T-cell (primary cell): ENCODE measurements at regions not wholly inside any gene's neighbourhood (a gene's known extent, or its start where the extent isn't known, plus 50 kb on each side); places are given as distances from the start of the nearest gene placed in this dataset.
"Not testable (repeated sequence)": the region's sequence is repeated elsewhere in the genome, so short reads cannot be mapped to it uniquely, and the experiment has no call there.

Source experiments
- ATAC-seq, 4 experiments: fragments of 200-7000 bp in 3 of 4; fragments of 150-1000 bp in 1 of 4; cut with Tn5 transposase; replicated peaks in 1 of 4; 1 replicate in 3 of 4; 2 replicates in 1 of 4; pipeline ENCODE4 v1.10.0; 2021; ENCODE audit warnings: moderate library complexity in 3 of 4, mild to moderate bottlenecking in 2 of 4, moderate number of reproducible peaks in 1 of 4
- CTCF ChIA-PET, 2 donors: fragments of 300-600 bp; sonication (Branson Sonifier 250); formaldehyde crosslinking; loops; one replicate each; lab custom pipeline; 2022; ENCODE audit warnings: antibody characterized with exemption in 2 of 2; lab: Charles Lee
- POLR2A ChIA-PET, 2 donors: fragments of 300-600 bp; sonication (Branson Sonifier 250); formaldehyde crosslinking; loops; one replicate each; lab custom pipeline; 2022; ENCODE audit warnings: antibody characterized with exemption in 2 of 2; lab: Charles Lee
- DNase-seq, 35 experiments: peaks; one replicate each; pipeline versions ENCODE4 v3.0.0 to v3.0.0-alpha.2; 2013 to 2023
- H3K27ac ChIP-seq: one replicate; pipeline ENCODE4 v1.5.1; 2013; ENCODE audit warnings: low read length
- H3K27me3 ChIP-seq, 2 experiments: replicated peaks in 1 of 2; 1 replicate in 1 of 2; 2 replicates in 1 of 2; pipeline versions ENCODE4 v1.6.1 to v1.7.0; 2013; ENCODE audit warnings: low read length in 1 of 2, mixed read lengths in 1 of 2; ENCODE audit not compliant: control insufficient read depth in 2 of 2, insufficient read depth in 2 of 2; ENCODE audit errors: extremely low read depth in 1 of 2
- H3K36me3 ChIP-seq, 2 donors: 1 replicate in 1 of 2; 2 replicates in 1 of 2; pipeline versions ENCODE4 v1.6.1 to v1.7.0; 2013; ENCODE audit warnings: low read length in 1 of 2; ENCODE audit not compliant: control insufficient read depth in 2 of 2, insufficient read depth in 1 of 2; ENCODE audit errors: extremely low read depth in 1 of 2
- H3K4me1 ChIP-seq, 2 experiments: 1 replicate in 1 of 2; 2 replicates in 1 of 2; pipeline versions ENCODE4 v1.6.1 to v1.7.0; 2013; ENCODE audit warnings: low read length in 2 of 2, mixed read lengths in 1 of 2; ENCODE audit not compliant: insufficient read depth in 2 of 2, control insufficient read depth in 1 of 2; ENCODE audit errors: extremely low read depth in 1 of 2
- H3K4me3 ChIP-seq, 2 donors: 1 replicate in 1 of 2; 2 replicates in 1 of 2; pipeline versions ENCODE4 v1.5.1 to v1.7.0; 2013; ENCODE audit warnings: mild to moderate bottlenecking in 2 of 2, low read length in 1 of 2, moderate library complexity in 1 of 2; ENCODE audit not compliant: control insufficient read depth in 1 of 2; ENCODE audit errors: extremely low read depth in 1 of 2
- H3K9me3 ChIP-seq: 2 replicates; pipeline ENCODE4 v1.7.0; 2013
- H3K27ac Mint-ChIP-seq, 2 donors: one replicate each; pipeline ENCODE4 v1.8.0; 2020 to 2021; ENCODE audit warnings: mild to moderate bottlenecking in 2 of 2, mixed read lengths in 2 of 2
- H3K27me3 Mint-ChIP-seq, 2 donors: one replicate each; pipeline ENCODE4 v1.8.0; 2021 to 2022; ENCODE audit warnings: mixed read lengths in 2 of 2
- H3K36me3 Mint-ChIP-seq: one replicate; pipeline ENCODE4 v1.8.0; 2021; ENCODE audit warnings: mixed read lengths
- H3K4me1 Mint-ChIP-seq, 3 donors: one replicate each; pipeline ENCODE4 v1.8.0; 2020 to 2022; ENCODE audit warnings: mixed read lengths in 3 of 3, mild to moderate bottlenecking in 1 of 3
- H3K4me3 Mint-ChIP-seq, 3 donors: one replicate each; pipeline ENCODE4 v1.8.0; 2020 to 2022; ENCODE audit warnings: mild to moderate bottlenecking in 3 of 3, mixed read lengths in 3 of 3, moderate library complexity in 3 of 3
- H3K9me3 Mint-ChIP-seq, 3 donors: one replicate each; pipeline ENCODE4 v1.8.0; 2020 to 2022; ENCODE audit warnings: mixed read lengths in 3 of 3
- WGBS: methylation state at CpG from one replicate; pipeline ENCODE4 v1.1.5; 2013; ENCODE audit warnings: missing lambda C conversion rate; ENCODE audit not compliant: insufficient coverage; 5-methylcytosine and 5-hydroxymethylcytosine counted together

- ChIA-PET POLR2A (interaction anchor here in 1 of 2 donors (0.5 kb wide), 1 partner anchor 11 kb away, joined by 3 read pairs; no protein-coding TSS in a partner anchor), CTCF (interaction anchor here (0.7 to 1.7 kb wide), 2 partner anchors 18 to 337 kb away, joined by 5 to 6 read pairs; no protein-coding TSS in a partner anchor)
- Histone ChIP-seq H3K4me3 (no peak overlapping the region), H3K9me3 (no peaks in the 10 kb centered on the region), H3K36me3 (no peaks in the 10 kb centered on the region), H3K27me3 (peaks cover 0 to 3% of the 10 kb centered on the region in 2 experiments), H3K4me1 (no peaks in the 10 kb centered on the region), H3K27ac (no peak overlapping the region)
- H3K27me3 Mint-ChIP-seq, result peaks cover 8 to 11% of the 10 kb centered on the region in 2 donors
- ATAC-seq (no peak), DNase-seq (no peak)
- H3K4me3 Mint-ChIP-seq, result no peak overlapping the region
- H3K36me3 Mint-ChIP-seq, result no peaks in the 10 kb centered on the region
- H3K9me3 Mint-ChIP-seq, result peaks cover 0 to 4% (median 3%) of the 10 kb centered on the region in 3 donors
- H3K4me1 Mint-ChIP-seq, result no peaks in the 10 kb centered on the region
- H3K27ac Mint-ChIP-seq, result no peak overlapping the region
- 100% methylated on average over 1 of the region's 3 CpGs for WGBS
Observed at GRCh38 chr5:96317945-96318344, 115.1 kb downstream of the PCSK1 start.

GRCh38 chr5:96316487-96316886, 116.6 kb downstream of the PCSK1 start:
- DNase-seq (no peak), ATAC-seq (no peak)
- H3K9me3 ChIP-seq, result no peaks in the 10 kb centered on the region
- no peaks in the 10 kb centered on the region for H3K36me3 ChIP-seq
- Mint-ChIP-seq H3K9me3 (peaks cover 0 to 11% (median 4%) of the 10 kb centered on the region in 3 donors), H3K27ac (no peak overlapping the region), H3K27me3 (peaks cover 14 to 17% of the 10 kb centered on the region in 2 donors), H3K4me1 (no peaks in the 10 kb centered on the region), H3K4me3 (no peak overlapping the region), H3K36me3 (no peaks in the 10 kb centered on the region)
- H3K27ac ChIP-seq, result no peak overlapping the region
- CTCF ChIA-PET, result no interaction called here
- H3K4me3 ChIP-seq, result no peak overlapping the region
- POLR2A ChIA-PET, result no interaction called here
- 22% methylated on average over 1 of the region's 2 CpGs for WGBS
- H3K4me1 ChIP-seq, result no peaks in the 10 kb centered on the region
- H3K27me3 ChIP-seq, result no peaks in the 10 kb centered on the region

- POLR2A ChIA-PET, result no interaction called here
- Mint-ChIP-seq H3K4me3 (no peak overlapping the region), H3K27me3 (peaks cover 14 to 19% of the 10 kb centered on the region in 2 donors), H3K27ac (no peak overlapping the region), H3K9me3 (peaks cover 2 to 14% (median 7%) of the 10 kb centered on the region in 3 donors), H3K36me3 (peaks cover 3% of the 10 kb centered on the region), H3K4me1 (no peaks in the 10 kb centered on the region)
- no peak overlapping the region for H3K27ac ChIP-seq
- H3K4me3 ChIP-seq, result no peak overlapping the region
- no peaks in the 10 kb centered on the region for H3K36me3 ChIP-seq
- DNase-seq (no peak), ATAC-seq (no peak)
- CTCF ChIA-PET, result no interaction called here
- no peaks in the 10 kb centered on the region for H3K4me1 ChIP-seq
- no peaks in the 10 kb centered on the region for H3K27me3 ChIP-seq
- no peaks in the 10 kb centered on the region for H3K9me3 ChIP-seq
Observed at GRCh38 chr5:96316017-96316416, 117.0 kb downstream of the PCSK1 start.

GRCh38 chr5:96315431-96315830, 117.6 kb downstream of the PCSK1 start:
- Mint-ChIP-seq H3K9me3 (peaks cover 7 to 18% (median 9%) of the 10 kb centered on the region in 3 donors), H3K4me3 (no peak overlapping the region), H3K36me3 (peaks cover 3% of the 10 kb centered on the region), H3K4me1 (no peaks in the 10 kb centered on the region), H3K27me3 (peaks cover 14 to 22% of the 10 kb centered on the region in 2 donors), H3K27ac (no peak overlapping the region)
- H3K36me3 ChIP-seq, result no peaks in the 10 kb centered on the region
- no peak overlapping the region for H3K27ac ChIP-seq
- no peaks in the 10 kb centered on the region for H3K27me3 ChIP-seq
- H3K4me1 ChIP-seq, result no peaks in the 10 kb centered on the region
- no peak for ATAC-seq
- ChIA-PET CTCF (no interaction called here), POLR2A (no interaction called here)
- no peaks in the 10 kb centered on the region for H3K9me3 ChIP-seq
- H3K4me3 ChIP-seq, result no peak overlapping the region
- DNase-seq, result no peak

- Mint-ChIP-seq H3K9me3 (peaks cover 8 to 16% (median 15%) of the 10 kb centered on the region in 3 donors), H3K4me3 (no peak overlapping the region), H3K4me1 (no peaks in the 10 kb centered on the region), H3K27me3 (peaks cover 17 to 32% of the 10 kb centered on the region in 2 donors), H3K27ac (no peak overlapping the region), H3K36me3 (peaks cover 3% of the 10 kb centered on the region)
- no peak for DNase-seq
- POLR2A ChIA-PET, result no interaction called here
- no peaks in the 10 kb centered on the region for H3K36me3 ChIP-seq
- H3K27ac ChIP-seq, result no peak overlapping the region
- ATAC-seq, result no peak
- peaks cover 0 to 5% of the 10 kb centered on the region in 2 experiments for H3K27me3 ChIP-seq
- no peak overlapping the region for H3K4me3 ChIP-seq
- CTCF ChIA-PET, result interaction anchor here in 1 of 2 donors (0.8 kb wide), 1 partner anchor 8 kb away, joined by 3 read pairs; no protein-coding TSS in a partner anchor
- no peaks in the 10 kb centered on the region for H3K4me1 ChIP-seq
- H3K9me3 ChIP-seq, result no peaks in the 10 kb centered on the region
Observed at GRCh38 chr5:96312383-96312782, 120.7 kb downstream of the PCSK1 start.

- peaks cover 3 to 21% of the 10 kb centered on the region in 2 donors for H3K27me3 Mint-ChIP-seq
- H3K36me3 Mint-ChIP-seq, H3K9me3 ChIP-seq, H3K4me1 ChIP-seq, H3K27ac Mint-ChIP-seq, POLR2A ChIA-PET, H3K4me1 Mint-ChIP-seq, H3K36me3 ChIP-seq, H3K27ac ChIP-seq, H3K4me3 Mint-ChIP-seq, CTCF ChIA-PET, H3K27me3 ChIP-seq, H3K4me3 ChIP-seq, ATAC-seq, DNase-seq: not testable (repeated sequence)
- H3K9me3 Mint-ChIP-seq, result peaks cover 19 to 34% (median 23%) of the 10 kb centered on the region in 3 donors
Observed at GRCh38 chr5:96307047-96307446, 126.0 kb downstream of the PCSK1 start.

- ATAC-seq, result no peak
- no peak overlapping the region for H3K4me3 ChIP-seq
- ChIA-PET CTCF (no interaction called here), POLR2A (no interaction called here)
- Mint-ChIP-seq H3K36me3 (no peaks in the 10 kb centered on the region), H3K9me3 (peaks cover 13 to 19% (median 18%) of the 10 kb centered on the region in 3 donors), H3K27ac (no peak overlapping the region), H3K4me1 (no peaks in the 10 kb centered on the region), H3K27me3 (peaks cover 0 to 4% of the 10 kb centered on the region in 2 donors), H3K4me3 (no peak overlapping the region)
- peaks cover 0 to 3% of the 10 kb centered on the region in 2 experiments for H3K27me3 ChIP-seq
- H3K27ac ChIP-seq, result no peak overlapping the region
- H3K9me3 ChIP-seq, result no peaks in the 10 kb centered on the region
- H3K36me3 ChIP-seq, result no peaks in the 10 kb centered on the region
- DNase-seq, result no peak
- 91% methylated on average over 3 of the region's 4 CpGs for WGBS
- H3K4me1 ChIP-seq, result no peaks in the 10 kb centered on the region
Observed at GRCh38 chr5:96302174-96302738, 130.8 kb downstream of the PCSK1 start.
